ENCODE measurements at regions not wholly inside any gene's neighbourhood (a gene's known extent, or its start where the extent isn't known, plus 50 kb on each side); places are given as distances from the start of the nearest gene placed in this dataset.
"Not testable (repeated sequence)": the region's sequence is repeated elsewhere in the genome, so short reads cannot be mapped to it uniquely, and the experiment has no call there.

DNA sequence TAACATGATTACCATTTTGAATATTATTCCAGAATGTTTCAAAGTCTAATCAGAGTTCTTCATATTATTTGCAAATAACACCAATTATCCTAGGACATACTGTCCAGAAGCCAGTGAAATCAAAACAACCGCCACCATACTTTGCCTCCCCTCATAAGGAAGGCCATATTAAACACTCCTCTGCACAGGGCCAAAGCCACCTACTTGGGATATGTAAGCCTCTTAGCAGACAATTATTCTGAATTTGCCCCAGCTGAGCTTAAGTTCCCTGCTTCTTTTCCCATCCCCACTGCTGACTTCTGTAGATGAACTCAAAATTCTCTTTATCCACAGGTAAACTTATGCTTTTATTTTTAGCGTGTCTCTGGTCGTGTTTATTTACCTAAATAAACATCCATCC lies 374.0 kb downstream of the KIF2B start:
- no peak for DNase-seq

- not testable (repeated sequence) for DNase-seq
Observed at GRCh38 chr17:54201380-54201779, 378.7 kb downstream of the KIF2B start.

DNA sequence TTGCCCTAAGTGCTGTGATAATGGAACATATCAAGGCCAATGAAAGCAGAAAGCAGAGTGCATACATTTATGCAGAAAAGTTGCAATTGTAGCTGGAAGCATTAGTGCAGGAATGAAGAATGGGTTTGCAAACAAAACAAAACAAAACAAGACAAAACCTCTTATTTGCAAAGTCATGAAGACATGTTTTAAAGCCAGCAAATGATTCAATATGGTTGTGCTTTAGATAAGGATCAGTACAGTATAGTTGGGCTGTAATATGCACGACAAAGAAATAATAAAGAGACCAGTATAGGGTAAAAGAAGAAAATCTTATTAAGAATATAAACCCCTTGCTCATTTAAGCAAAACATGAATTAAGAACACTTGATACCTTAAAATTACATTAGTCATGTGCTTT lies 398.1 kb downstream of the KIF2B start:
- no peak for DNase-seq

DNA sequence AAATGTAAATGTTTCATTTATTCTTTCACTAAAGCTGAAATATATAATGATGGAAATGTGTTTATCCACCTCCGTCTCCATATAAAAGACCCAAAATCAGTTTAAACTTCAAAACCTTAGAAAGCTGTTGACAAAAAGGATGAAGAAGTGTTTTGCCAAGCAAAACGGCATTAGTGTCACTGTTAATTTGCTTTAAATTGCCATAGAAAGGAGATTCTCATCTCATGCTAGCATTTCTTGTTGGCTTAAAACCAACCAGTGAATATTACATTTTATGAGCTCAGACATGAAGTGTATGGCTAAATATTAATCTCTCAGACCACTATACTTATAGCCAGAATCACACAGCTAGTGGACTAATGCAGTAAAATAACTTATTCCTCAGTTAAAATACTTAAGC lies 398.8 kb downstream of the KIF2B start:
- DNase-seq: no peak

GRCh38 chr17:54235571-54235970 lies 412.8 kb downstream of the KIF2B start:
- DNase-seq: peak; percentile 57

- DNase-seq: no peak
Observed at GRCh38 chr17:54237911-54238515, 415.3 kb downstream of the KIF2B start.

GRCh38 chr17:54239291-54239690 lies 416.6 kb downstream of the KIF2B start:
- no peak for DNase-seq

DNA sequence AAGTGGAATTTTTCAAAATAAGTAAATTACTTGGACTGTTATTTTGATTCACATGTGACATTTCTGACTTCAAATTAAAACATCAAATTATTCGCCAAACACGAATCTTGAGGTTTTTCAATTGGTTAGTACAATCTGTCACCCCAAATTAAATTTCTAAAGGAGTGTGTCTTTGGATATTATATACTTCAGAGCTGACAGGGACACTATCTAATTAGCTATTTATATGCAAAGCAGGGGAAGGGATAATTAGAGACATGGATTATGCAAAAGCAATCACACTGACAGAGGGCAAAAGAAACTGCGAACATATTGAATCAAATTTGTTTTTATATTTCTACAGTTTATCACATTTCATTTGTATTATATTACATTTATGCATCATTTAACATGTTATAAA lies 433.0 kb downstream of the KIF2B start:
- no peak for DNase-seq

DNA sequence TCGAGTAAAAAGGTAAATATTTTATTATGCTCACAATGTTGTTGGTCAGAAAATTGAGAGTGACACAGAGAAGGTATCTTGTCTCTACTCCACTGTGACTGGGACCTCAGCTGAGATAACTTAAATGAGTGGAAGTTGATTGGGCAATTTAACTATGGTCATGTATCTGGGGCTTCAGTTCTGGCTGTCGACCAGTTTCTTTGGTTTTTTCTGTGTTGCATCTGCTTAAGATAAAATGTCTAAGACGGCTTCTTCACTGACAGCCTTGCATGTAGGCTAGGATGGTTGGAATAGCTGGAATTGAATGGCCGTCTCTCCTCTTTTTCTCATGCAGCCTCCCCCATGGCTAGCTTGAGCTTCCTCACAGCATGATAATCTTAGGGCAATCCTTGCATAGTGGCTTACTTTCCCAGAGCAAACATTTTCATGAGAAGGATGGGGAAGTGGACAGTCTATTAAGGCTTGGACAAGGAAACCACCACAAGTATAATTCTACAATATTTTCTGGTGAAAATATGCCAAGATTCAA lies 433.7 kb downstream of the KIF2B start:
- DNase-seq: no peak

GRCh38 chr17:54257440-54257839 lies 434.7 kb downstream of the KIF2B start:
- DNase-seq: no peak

DNA sequence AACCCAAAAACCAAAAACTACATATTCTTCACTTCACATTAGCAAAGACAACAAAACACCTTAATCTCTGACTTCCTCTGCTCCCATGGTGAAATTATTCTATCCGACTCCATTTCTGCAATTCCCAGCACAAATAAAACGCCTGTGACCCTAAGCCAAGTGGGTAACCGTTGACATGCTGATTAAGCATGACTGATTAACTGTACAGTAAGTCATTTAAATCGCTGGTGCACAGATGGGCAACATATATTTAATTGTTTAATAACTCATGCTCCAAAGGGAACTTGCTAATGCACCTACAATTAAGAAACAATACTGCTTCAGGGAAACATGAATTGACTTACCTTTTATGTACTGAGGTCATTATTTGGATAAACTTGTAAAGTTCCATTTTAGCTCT lies 436.7 kb downstream of the KIF2B start:
- peak; percentile 13 for DNase-seq

DNA sequence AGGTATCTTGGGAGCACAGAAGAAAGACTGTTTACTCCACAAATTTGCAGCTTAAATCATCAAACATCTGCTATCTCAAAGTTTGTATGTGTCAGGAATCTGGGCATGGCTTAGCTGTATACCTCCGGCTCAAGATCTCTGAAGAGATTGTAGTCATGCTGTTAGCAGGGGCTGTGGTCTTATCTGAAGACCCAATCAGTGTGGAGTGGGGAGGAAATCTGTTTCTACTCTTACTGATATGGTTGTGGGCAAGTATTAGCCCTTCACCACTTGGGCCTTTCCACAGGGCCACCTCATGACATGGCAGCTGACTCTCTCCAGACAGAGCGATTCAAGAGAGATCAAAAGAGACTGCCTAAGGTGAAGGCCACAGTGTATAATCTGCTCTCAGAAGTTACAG lies 438.7 kb downstream of the KIF2B start:
- no peak for DNase-seq

GRCh38 chr17:54269881-54270280 lies 447.2 kb downstream of the KIF2B start:
- no peak for DNase-seq

DNA sequence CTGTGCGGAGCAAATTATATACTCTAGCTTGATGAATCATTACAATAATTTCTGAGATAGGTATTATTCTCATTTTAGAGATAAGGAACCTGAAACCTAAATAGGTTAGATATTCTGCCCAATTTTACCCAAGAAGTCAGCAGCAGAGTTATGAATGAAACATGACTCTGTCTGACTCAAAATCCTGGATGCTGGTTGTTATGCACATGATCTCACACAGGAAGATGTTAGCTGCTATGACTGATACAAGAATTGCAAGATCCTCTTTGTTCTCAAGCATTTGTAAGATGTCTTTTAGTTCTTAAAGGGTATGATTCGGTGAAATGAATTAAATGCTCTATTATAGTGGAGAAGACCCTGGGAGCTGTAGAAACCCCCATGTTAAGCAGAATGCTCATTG lies 447.8 kb downstream of the KIF2B start:
- no peak for DNase-seq

- no peak for DNase-seq
Observed at GRCh38 chr17:54277868-54278267, 455.1 kb downstream of the KIF2B start.

- DNase-seq: no peak
Observed at GRCh38 chr17:54280741-54281140, 458.0 kb downstream of the KIF2B start.

- no peak for DNase-seq
Observed at GRCh38 chr17:54282886-54283285, 460.2 kb downstream of the KIF2B start.

GRCh38 chr17:54307351-54307750 lies 484.6 kb downstream of the KIF2B start:
- no peak for DNase-seq

DNA sequence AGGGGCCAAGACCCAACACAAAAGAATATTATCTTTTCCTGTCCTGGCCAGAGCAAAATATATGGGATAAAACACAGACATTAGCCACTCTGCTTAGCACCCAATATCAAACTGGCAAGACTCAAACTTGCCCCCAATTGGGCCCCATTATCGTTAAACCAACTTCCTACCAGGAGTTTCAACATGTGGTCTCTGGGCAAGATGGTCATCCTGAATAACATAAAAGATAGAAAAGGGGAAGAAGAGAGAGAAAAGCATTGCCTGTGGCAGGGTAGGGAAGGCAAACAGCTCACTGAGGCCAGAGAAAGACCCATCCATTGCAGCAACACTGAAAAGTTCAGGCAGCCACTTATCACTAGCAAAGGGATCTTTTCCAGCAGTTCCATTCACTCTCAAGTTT lies 502.1 kb downstream of the KIF2B start:
- no peak for DNase-seq

GRCh38 chr17:54339731-54340130 lies 517.0 kb downstream of the KIF2B start:
- no peak for DNase-seq

DNA sequence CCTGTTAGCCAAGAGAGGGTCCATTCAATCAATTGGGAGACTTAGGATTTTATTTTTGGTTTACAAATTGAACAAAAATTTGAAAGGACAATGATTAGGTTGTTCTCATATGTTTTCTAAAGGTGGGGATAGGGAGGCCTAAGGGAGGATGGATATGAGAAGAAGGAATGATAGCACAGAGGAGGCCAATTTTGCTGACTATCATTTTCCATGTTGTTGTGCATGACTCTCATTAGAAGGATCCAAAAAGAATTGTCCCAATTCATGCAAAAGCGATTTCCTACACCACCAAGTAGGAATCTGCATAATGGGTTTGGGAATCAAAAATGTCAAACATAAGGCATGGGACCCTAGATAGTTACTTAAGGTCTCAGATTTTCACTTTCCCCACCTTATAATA lies 524.8 kb downstream of the KIF2B start:
- no peak for DNase-seq

- no peak for DNase-seq
Observed at GRCh38 chr17:54348234-54348633, 525.5 kb downstream of the KIF2B start.

DNA sequence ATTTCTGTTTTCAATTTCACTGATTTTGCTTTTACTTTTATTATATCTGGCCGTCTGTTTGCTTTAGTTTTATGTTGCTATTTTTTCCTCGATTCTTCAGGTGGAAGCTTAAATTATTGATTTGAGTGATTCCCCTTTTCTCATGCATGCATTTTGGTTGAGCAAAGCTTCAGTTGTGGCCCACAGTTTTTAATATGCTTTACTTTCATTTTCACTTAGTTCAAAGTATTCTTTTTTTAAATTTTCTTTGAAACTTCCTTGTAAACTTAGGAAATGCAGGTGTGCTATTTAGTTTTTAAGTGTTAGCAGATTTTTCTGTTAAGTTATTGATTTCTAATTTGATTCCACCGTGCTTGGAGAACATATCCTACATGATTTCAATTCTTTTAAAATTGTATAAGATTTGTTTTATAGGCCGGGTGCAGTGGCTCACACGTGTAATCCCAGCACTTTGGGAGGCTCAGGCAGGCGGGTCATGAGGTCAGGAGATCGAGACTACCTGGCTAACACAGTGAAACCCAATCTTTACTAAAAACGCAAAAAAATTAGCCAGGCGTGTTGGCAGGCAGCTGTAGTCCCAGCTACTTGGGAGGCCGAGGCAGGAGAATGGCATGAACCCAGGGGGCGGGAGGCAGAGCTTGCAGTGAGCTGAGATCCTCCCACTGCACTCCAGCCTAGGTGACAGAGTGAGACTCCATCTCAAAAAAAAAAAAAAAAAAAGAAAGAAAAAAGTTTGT lies 531.2 kb downstream of the KIF2B start:
- no peak for DNase-seq

DNA sequence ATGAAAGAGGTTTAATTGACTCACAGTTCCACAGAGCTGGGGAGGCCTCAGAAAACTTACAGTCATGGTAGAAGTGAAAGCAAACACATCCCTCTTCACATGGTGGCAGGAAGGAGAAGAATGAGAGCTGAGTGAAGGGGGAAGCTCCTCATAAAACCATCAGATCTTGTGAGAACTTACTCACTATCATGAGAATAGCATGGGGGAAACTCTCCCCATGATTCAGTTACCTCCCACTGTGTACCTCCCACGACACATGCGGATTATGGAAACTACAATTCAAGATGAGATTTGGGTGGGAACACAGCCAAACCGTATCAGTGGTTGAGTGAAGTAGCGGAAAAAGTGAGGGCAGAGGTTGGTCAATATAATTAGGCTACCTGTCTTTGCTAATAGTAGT lies 538.3 kb downstream of the KIF2B start:
- not testable (repeated sequence) for DNase-seq

- no peak for DNase-seq
Observed at GRCh38 chr17:54368906-54369305, 531.7 kb upstream of the TOM1L1 start.

All from DMS 273 treated with DMSO at 0.1 percent for 48 hours (cell line).